GM10266 (cell line): ENCODE measurements at regions not wholly inside any gene's neighbourhood (a gene's known extent, or its start where the extent isn't known, plus 50 kb on each side); places are given as distances from the start of the nearest gene placed in this dataset.

Experiments used
- DNase-seq: peaks from one replicate; pipeline ENCODE4 v3.0.0; 2012; ENCODE audit errors: extremely low spot score
- CTCF ChIP-seq: IDR thresholded peaks from 2 replicates; pipeline ENCODE4 v1.5.1; 2012; ENCODE audit warnings: mild to moderate bottlenecking, low read depth; ENCODE audit not compliant: control insufficient read depth, insufficient read depth; ENCODE audit errors: missing control alignments

- TF ChIP-seq CTCF = no peak
These were observed 246.1 kb downstream of the RPS24 start for GRCh38 chr10:78279756-78280155.

GRCh38 chr10:78280604-78281003 is 246.9 kb downstream of the RPS24 start:
- DNase-seq = no peak
- no peak for TF ChIP-seq CTCF

More at GRCh38 chr10:78279756-78280155, 246.1 kb downstream of the RPS24 start:
- DNase-seq = no peak

GRCh38 chr10:78281627-78282026 is 248.0 kb downstream of the RPS24 start:
- DNase-seq = no peak
- TF ChIP-seq CTCF = no peak

GRCh38 chr10:78283069-78283682 is 249.5 kb downstream of the RPS24 start:
- DNase-seq = no peak

GRCh38 chr10:78284381-78284780 is 250.7 kb downstream of the RPS24 start:
- no peak for DNase-seq
- no peak for TF ChIP-seq CTCF

More at GRCh38 chr10:78283069-78283682, 249.5 kb downstream of the RPS24 start:
- no peak for TF ChIP-seq CTCF

GRCh38 chr10:78285226-78285625 is 251.6 kb downstream of the RPS24 start:
- TF ChIP-seq CTCF = no peak
- DNase-seq = no peak

GRCh38 chr10:78286186-78286585 is 252.5 kb downstream of the RPS24 start:
- TF ChIP-seq CTCF = no peak
- no peak for DNase-seq
